Smooth muscle cell (in vitro differentiated cells): ENCODE measurements at regions not wholly inside any gene's neighbourhood (a gene's known extent, or its start where the extent isn't known, plus 50 kb on each side); places are given as distances from the start of the nearest gene placed in this dataset.

Experiments
- DNase-seq: peaks from one replicate; lab custom pipeline; 2025; ENCODE audit not compliant: unreplicated experiment; lab: John Stamatoyannopoulos, UW
- H2AFZ ChIP-seq: fragments of 200-600 bp; sonication (generic); 2 replicates; pipeline ENCODE4 v1.6.0; 2016; ENCODE audit warnings: antibody characterized with exemption, low read depth, mild to moderate bottlenecking
- H3F3A ChIP-seq: fragments of 200-600 bp; sonication (generic); 2 replicates; pipeline ENCODE4 v1.6.0; 2017; ENCODE audit warnings: antibody characterized with exemption, low read depth
- H3K27ac ChIP-seq: fragments of 200-600 bp; sonication (generic); 2 replicates; pipeline ENCODE4 v1.5.1; 2016; ENCODE audit warnings: low read depth, mild to moderate bottlenecking
- H3K27me3 ChIP-seq: fragments of 200-600 bp; sonication (generic); 2 replicates; pipeline ENCODE4 v1.6.1; 2016; ENCODE audit warnings: low read depth, mild to moderate bottlenecking
- H3K36me3 ChIP-seq: fragments of 200-600 bp; sonication (generic); 2 replicates; pipeline ENCODE4 v1.5.1; 2016; ENCODE audit warnings: low read depth
- H3K4me1 ChIP-seq: fragments of 200-600 bp; sonication (generic); 2 replicates; pipeline ENCODE4 v1.5.1; 2016; ENCODE audit warnings: low read depth
- H3K4me2 ChIP-seq: fragments of 200-600 bp; sonication (generic); 2 replicates; pipeline ENCODE4 v1.6.0; 2016; ENCODE audit warnings: mild to moderate bottlenecking
- H3K4me3 ChIP-seq: fragments of 200-600 bp; sonication (generic); 2 replicates; pipeline ENCODE4 v1.5.1; 2016; ENCODE audit warnings: mild to moderate bottlenecking
- H3K79me2 ChIP-seq: fragments of 200-600 bp; sonication (generic); 2 replicates; pipeline ENCODE4 v1.6.0; 2016; ENCODE audit warnings: low read depth, mild to moderate bottlenecking
- H3K9ac ChIP-seq: fragments of 200-600 bp; sonication (generic); 2 replicates; pipeline ENCODE4 v1.6.0; 2016; ENCODE audit warnings: low read depth
- H3K9me3 ChIP-seq: fragments of 200-600 bp; sonication (generic); replicated peaks from 2 replicates; pipeline ENCODE4 v1.5.1; 2016; ENCODE audit warnings: low read depth
- H4K20me1 ChIP-seq: fragments of 200-600 bp; sonication (generic); 2 replicates; pipeline ENCODE4 v1.6.0; 2016; ENCODE audit warnings: low read depth
- CTCF ChIP-seq: fragments of 200-600 bp; sonication (generic); IDR thresholded peaks from 2 replicates; pipeline ENCODE4 v1.5.1; 2017; ENCODE audit warnings: borderline replicate concordance, mild to moderate bottlenecking, antibody characterized with exemption; ENCODE audit not compliant: insufficient read depth, poor library complexity, severe bottlenecking
- WGBS: methylation state at CpG from one replicate; pipeline ENCODE4 v1.1.7; 2016; ENCODE audit warnings: low lambda C conversion rate; 5-methylcytosine and 5-hydroxymethylcytosine counted together

DNA sequence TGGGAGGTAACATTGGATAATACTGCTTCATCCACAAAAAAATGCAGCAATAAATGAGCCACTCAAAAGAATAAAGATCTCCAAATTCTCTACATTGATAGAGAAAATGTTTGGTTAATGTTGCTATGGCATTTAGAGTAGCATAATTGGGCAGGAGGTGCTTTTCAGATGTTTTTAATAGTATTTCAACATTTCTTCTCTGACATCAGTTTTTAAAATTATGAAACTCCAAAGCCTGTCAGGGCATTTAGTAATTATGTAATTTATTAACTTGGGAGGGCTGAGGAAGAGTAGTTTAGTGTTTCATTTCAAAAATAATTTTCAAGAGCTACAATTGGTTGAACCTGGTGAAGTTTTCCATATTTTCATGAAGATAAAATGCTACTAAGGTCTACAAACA lies 211.3 kb upstream of the INTU start:
- Histone ChIP-seq H3K27ac (no peak overlapping the region), H3K9me3 (no peaks in the 10 kb centered on the region), H3K4me3 (no peak overlapping the region), H3K4me2 (no peak overlapping the region), H3K36me3 (no peaks in the 10 kb centered on the region), H4K20me1 (no peaks in the 10 kb centered on the region), H3K4me1 (no peaks in the 10 kb centered on the region), H3F3A (no peaks in the 10 kb centered on the region), H3K27me3 (no peaks in the 10 kb centered on the region), H3K9ac (no peak overlapping the region), H2AFZ (no peak overlapping the region), H3K79me2 (no peaks in the 10 kb centered on the region)
- no peak for TF ChIP-seq CTCF
- DNase-seq: no peak

GRCh38 chr4:127425202-127425845 lies 207.4 kb upstream of the INTU start:
- Histone ChIP-seq H3K4me2 (no peak overlapping the region), H3F3A (no peaks in the 10 kb centered on the region), H3K79me2 (no peaks in the 10 kb centered on the region), H4K20me1 (no peaks in the 10 kb centered on the region), H3K4me3 (no peak overlapping the region), H3K9ac (no peak overlapping the region), H2AFZ (no peak overlapping the region), H3K36me3 (no peaks in the 10 kb centered on the region), H3K9me3 (no peaks in the 10 kb centered on the region), H3K4me1 (no peaks in the 10 kb centered on the region), H3K27ac (no peak overlapping the region), H3K27me3 (no peaks in the 10 kb centered on the region)
- DNase-seq: no peak
- WGBS: 91% methylated on average over 11 of the region's 11 CpGs
- no peak for TF ChIP-seq CTCF

DNA sequence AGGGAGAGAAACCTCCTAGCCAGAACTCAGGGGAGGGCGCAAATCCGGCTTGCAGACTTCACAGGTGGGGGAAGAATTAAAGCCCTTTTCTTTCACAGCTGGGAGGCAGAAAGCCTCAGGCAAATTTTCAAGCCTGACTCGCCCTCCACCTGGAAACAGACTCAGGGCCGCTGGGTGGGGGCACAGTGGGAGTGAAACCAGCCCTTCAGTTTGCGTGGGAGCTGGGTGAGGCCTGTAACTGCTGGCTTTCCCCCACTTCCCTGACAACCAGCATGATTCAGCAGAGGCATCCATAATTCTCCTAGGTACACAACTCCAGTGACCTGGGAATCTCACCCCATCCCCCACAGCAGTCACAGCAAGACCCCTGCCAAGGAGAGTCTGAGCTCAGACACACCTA lies 206.9 kb upstream of the INTU start:
- Histone ChIP-seq H3K9ac (no peak overlapping the region), H3K27me3 (no peaks in the 10 kb centered on the region), H4K20me1 (no peaks in the 10 kb centered on the region), H2AFZ (no peak overlapping the region), H3K27ac (no peak overlapping the region), H3K79me2 (no peaks in the 10 kb centered on the region), H3K4me3 (no peak overlapping the region), H3K4me2 (no peak overlapping the region), H3K9me3 (no peaks in the 10 kb centered on the region), H3F3A (no peaks in the 10 kb centered on the region), H3K36me3 (no peaks in the 10 kb centered on the region), H3K4me1 (no peaks in the 10 kb centered on the region)
- TF ChIP-seq CTCF: no peak
- DNase-seq: no peak
- 76% methylated on average over 5 of the region's 5 CpGs for WGBS

GRCh38 chr4:127441571-127441970 lies 191.2 kb upstream of the INTU start:
- no peak overlapping the region for H3K4me3 ChIP-seq

More at GRCh38 chr4:127441571-127441970, 191.2 kb upstream of the INTU start:
- Histone ChIP-seq H3K79me2 (no peaks in the 10 kb centered on the region), H2AFZ (no peak overlapping the region), H3F3A (no peaks in the 10 kb centered on the region), H3K9ac (no peak overlapping the region), H3K4me1 (no peaks in the 10 kb centered on the region), H3K9me3 (no peaks in the 10 kb centered on the region), H3K27ac (no peak overlapping the region), H3K36me3 (no peaks in the 10 kb centered on the region), H3K27me3 (no peaks in the 10 kb centered on the region), H4K20me1 (no peaks in the 10 kb centered on the region), H3K4me2 (no peak overlapping the region)
- no peak for TF ChIP-seq CTCF
- no peak for DNase-seq
